K562 (cell line): ENCODE measurements at regions not wholly inside any gene's neighbourhood (a gene's known extent, or its start where the extent isn't known, plus 50 kb on each side); places are given as distances from the start of the nearest gene placed in this dataset.

Experiments
- CBX3 ChIP-seq, 2 experiments: IDR thresholded peaks; 1 replicate in 1 of 2; 2 replicates in 1 of 2; pipeline ENCODE4 v1.6.1; 2012; ENCODE audit warnings: inconsistent platforms in 2 of 2, low read length in 2 of 2, borderline replicate concordance in 1 of 2, control low read depth in 1 of 2
- CTCF ChIP-seq, 3 experiments: IDR thresholded peaks in 2 of 3; conservative IDR thresholded peaks in 1 of 3; 2 replicates each; pipeline ENCODE4 v1.5.1; 2011 to 2012; ENCODE audit warnings: low read length in 3 of 3, mild to moderate bottlenecking in 3 of 3, control low read depth in 2 of 3, improper control_type of control experiment in 1 of 3, inconsistent platforms in 1 of 3, low read depth in 1 of 3, mixed read lengths in 1 of 3, moderate library complexity in 1 of 3; ENCODE audit not compliant: insufficient read depth in 2 of 3
- HDAC1 ChIP-seq, 2 experiments: fragments of 450-650 bp; IDR thresholded peaks; 2 replicates each; pipeline ENCODE4 v1.6.1; 2016 to 2017; ENCODE audit warnings: inconsistent platforms in 1 of 2, mild to moderate bottlenecking in 1 of 2, moderate library complexity in 1 of 2
- JUNB ChIP-seq: fragments of 450-650 bp; formaldehyde crosslinking; conservative IDR thresholded peaks from 2 replicates; pipeline ENCODE4 v1.4.0; 2020; ENCODE audit warnings: mild to moderate bottlenecking
- MLX ChIP-seq, 2 experiments: fragments of 450-650 bp in 1 of 2; sonication (generic) in 1 of 2; formaldehyde crosslinking; conservative IDR thresholded peaks; 2 replicates each; pipeline versions ENCODE4 v1.4.0 to v1.8.1; 2020 to 2022; ENCODE audit warnings: mild to moderate bottlenecking in 1 of 2, missing genetic modification reagents in 1 of 2
- MYBL2 ChIP-seq, 2 experiments: fragments of 450-650 bp in 1 of 2; sonication (generic) in 1 of 2; formaldehyde crosslinking in 1 of 2; IDR thresholded peaks; 2 replicates each; pipeline versions ENCODE4 v1.6.1 to v1.8.1; 2017 to 2022; ENCODE audit warnings: borderline replicate concordance in 1 of 2, inconsistent platforms in 1 of 2, low read depth in 1 of 2, mild to moderate bottlenecking in 1 of 2, missing genetic modification reagents in 1 of 2, moderate library complexity in 1 of 2
- MYNN ChIP-seq, 2 experiments: sonication (generic); formaldehyde crosslinking in 1 of 2; IDR thresholded peaks; 2 replicates each; pipeline versions ENCODE4 v1.5.0 to v1.6.1; 2016 to 2020; ENCODE audit warnings: antibody characterized with exemption in 1 of 2, missing genetic modification reagents in 1 of 2
- SIN3B ChIP-seq: fragments of 450-650 bp; IDR thresholded peaks from 2 replicates; pipeline ENCODE4 v1.6.1; 2017; ENCODE audit warnings: low read depth, mild to moderate bottlenecking, moderate library complexity
- SRF ChIP-seq, 2 experiments: fragments of 250-450, 450-650 bp in 1 of 2; sonication (Bioruptor Pico) in 1 of 2; sonication (generic) in 1 of 2; formaldehyde crosslinking; IDR thresholded peaks; 2 replicates each; pipeline versions ENCODE4 v1.5.0 to v1.5.1; 2020 to 2022; ENCODE audit warnings: mild to moderate bottlenecking in 1 of 2, missing genetic modification reagents in 1 of 2
- TFE3 ChIP-seq: fragments of 450-650 bp; formaldehyde crosslinking; IDR thresholded peaks from 2 replicates; pipeline ENCODE4 v1.4.0; 2020; ENCODE audit warnings: mild to moderate bottlenecking, mixed read lengths

GRCh38 chr15:73805504-73806089, 52.4 kb upstream of the INSYN1 start:
- TF ChIP-seq CBX3 (IDR thresholded peaks at IDR 0.05; ENCODE audit: borderline replicate concordance in 1 of 2, low read length in 2 of 2) (no peak), MYBL2 (IDR thresholded peaks at IDR 0.05; ENCODE audit: low read depth) (no peak), MYBL2 (CRISPR knock-in tag; IDR thresholded peaks at IDR 0.05; ENCODE audit: borderline replicate concordance) (no peak), SRF (CRISPR knock-in tag; IDR thresholded peaks at IDR 0.05) (no peak), SIN3B (no peak), CTCF (IDR thresholded peaks at IDR 0.05 in 2 of 3, conservative IDR thresholded peaks at IDR 0.05 in 1 of 3; ENCODE audit: insufficient read depth in 2 of 3, low read depth in 1 of 3, low read length in 3 of 3) (no peak), TFE3 (CRISPR knock-in tag) (no peak), MYNN (IDR thresholded peaks at IDR 0.05) (no peak), MYNN (CRISPR knock-in tag; IDR thresholded peaks at IDR 0.05) (no peak), HDAC1 (IDR thresholded peaks at IDR 0.05) (no peak), JUNB (no peak), MLX (CRISPR knock-in tag; conservative IDR thresholded peaks at IDR 0.05) (no peak)
